IMR-90 (cell line): ENCODE measurements at regions not wholly inside any gene's neighbourhood (a gene's known extent, or its start where the extent isn't known, plus 50 kb on each side); places are given as distances from the start of the nearest gene placed in this dataset.

Experiments used
- ATAC-seq: fragments of 200-7000 bp; cut with Tn5 transposase; 2 replicates; pipeline ENCODE4 v1.9.1; 2020; ENCODE audit warnings: low read depth, mild to moderate bottlenecking, moderate library complexity
- BruUV-seq: library from RNA; stranded (reverse); fragments of 400-500 nt; replicated peaks from 2 replicates; lab custom pipeline; 2021; lab: Mats Ljungman, UMichigan
- CTCF ChIA-PET: fragments of 300-600 bp; formaldehyde crosslinking; extraction: SDS; loops from one replicate; lab custom pipeline; 2021; ENCODE audit warnings: antibody characterized with exemption; lab: Yijun Ruan, JAX
- POLR2A ChIA-PET: fragments of 300-600 bp; sonication (Branson Sonifier 250); formaldehyde crosslinking; loops from one replicate; lab custom pipeline; 2022; ENCODE audit warnings: antibody characterized with exemption; ENCODE audit not compliant: unreplicated experiment; lab: Charles Lee
- DNase-seq: peaks from one replicate; pipeline ENCODE4 v3.0.0; 2013
- H2AFZ ChIP-seq: replicated peaks from 2 replicates; pipeline ENCODE3; 2013; ENCODE audit warnings: low read length, mild to moderate bottlenecking; ENCODE audit not compliant: poor library complexity
- H2AK5ac ChIP-seq: 2 replicates; pipeline ENCODE4 v1.6.1; 2013; ENCODE audit warnings: low read depth, low read length, inconsistent platforms
- H2AK9ac ChIP-seq: replicated peaks from 2 replicates; pipeline ENCODE3; 2013; ENCODE audit warnings: mild to moderate bottlenecking, low read depth, low read length, moderate library complexity; ENCODE audit not compliant: poor library complexity
- H2BK120ac ChIP-seq: 2 replicates; pipeline ENCODE4 v1.6.1; 2013; ENCODE audit warnings: low read depth, low read length, inconsistent platforms
- H2BK15ac ChIP-seq: 3 replicates; pipeline ENCODE4 v1.6.1; 2013; ENCODE audit warnings: low read depth, low read length, inconsistent platforms
- H2BK20ac ChIP-seq: 2 replicates; pipeline ENCODE4 v1.6.1; 2013; ENCODE audit warnings: low read depth, mild to moderate bottlenecking, inconsistent platforms, low read length, moderate library complexity
- H2BK5ac ChIP-seq: 2 replicates; pipeline ENCODE4 v1.6.1; 2013; ENCODE audit warnings: mild to moderate bottlenecking, low read depth, low read length, inconsistent platforms; ENCODE audit not compliant: poor library complexity, severe bottlenecking
- H3K14ac ChIP-seq: replicated peaks from 2 replicates; pipeline ENCODE4 v1.6.1; 2013; ENCODE audit warnings: low read depth, low read length, inconsistent platforms
- H3K18ac ChIP-seq: 2 replicates; pipeline ENCODE4 v1.6.1; 2013; ENCODE audit warnings: low read depth, low read length, control low read depth
- H3K23ac ChIP-seq: 2 replicates; pipeline ENCODE4 v1.6.1; 2013; ENCODE audit warnings: low read depth, low read length, inconsistent platforms
- H3K27ac ChIP-seq: 2 replicates; pipeline ENCODE4 v1.5.1; 2013; ENCODE audit warnings: mild to moderate bottlenecking, control low read depth, low read length; ENCODE audit not compliant: insufficient read depth
- H3K27me3 ChIP-seq: 2 replicates; pipeline ENCODE4 v1.6.1; 2013; ENCODE audit warnings: low read length; ENCODE audit not compliant: control insufficient read depth, insufficient read depth
- H3K36me3 ChIP-seq: 2 replicates; pipeline ENCODE4 v1.6.1; 2013; ENCODE audit warnings: low read length, mixed read lengths; ENCODE audit not compliant: control insufficient read depth, insufficient read depth
- H3K4ac ChIP-seq: 2 replicates; pipeline ENCODE4 v1.6.1; 2013; ENCODE audit warnings: low read depth, low read length, inconsistent platforms
- H3K4me1 ChIP-seq: 2 replicates; pipeline ENCODE4 v1.6.1; 2013; ENCODE audit warnings: low read length, mixed read lengths; ENCODE audit not compliant: control insufficient read depth, insufficient read depth
- H3K4me2 ChIP-seq: 2 replicates; pipeline ENCODE4 v1.6.1; 2013; ENCODE audit warnings: low read depth, mild to moderate bottlenecking, control low read depth, low read length, moderate library complexity
- H3K4me3 ChIP-seq: 2 replicates; pipeline ENCODE4 v1.5.1; 2013; ENCODE audit warnings: low read depth, mild to moderate bottlenecking, control low read depth, low read length, moderate library complexity; ENCODE audit not compliant: insufficient read depth
- H3K56ac ChIP-seq: 2 replicates; pipeline ENCODE4 v1.6.1; 2013; ENCODE audit warnings: low read length, inconsistent platforms; ENCODE audit not compliant: insufficient read depth; ENCODE audit errors: extremely low read depth
- H3K79me1 ChIP-seq, 2 experiments: 2 replicates each; pipeline ENCODE4 v1.6.1; 2013; ENCODE audit warnings: low read length in 2 of 2, inconsistent platforms in 1 of 2, low read depth in 1 of 2
- H3K9ac ChIP-seq: 2 replicates; pipeline ENCODE4 v1.6.1; 2013; ENCODE audit warnings: low read depth, low read length, control low read depth
- H3K9me1 ChIP-seq: 2 replicates; pipeline ENCODE4 v1.6.1; 2013; ENCODE audit warnings: low read length, inconsistent platforms; ENCODE audit not compliant: insufficient read depth
- H3K9me3 ChIP-seq: 2 replicates; pipeline ENCODE4 v1.6.1; 2013; ENCODE audit warnings: low read length; ENCODE audit not compliant: control insufficient read depth, insufficient read depth
- H4K20me1 ChIP-seq: 2 replicates; pipeline ENCODE4 v1.6.1; 2013; ENCODE audit warnings: low read length, inconsistent platforms; ENCODE audit not compliant: insufficient read depth
- H4K5ac ChIP-seq: 2 replicates; pipeline ENCODE4 v1.6.1; 2013; ENCODE audit warnings: mild to moderate bottlenecking, low read depth, low read length, control low read depth
- H4K8ac ChIP-seq, 2 experiments: 2 replicates each; pipeline ENCODE4 v1.6.1; 2013; ENCODE audit warnings: low read depth in 2 of 2, low read length in 2 of 2, control low read depth in 1 of 2, inconsistent platforms in 1 of 2
- H4K91ac ChIP-seq: 2 replicates; pipeline ENCODE4 v1.6.1; 2013; ENCODE audit warnings: low read depth, low read length, inconsistent platforms; ENCODE audit not compliant: insufficient read depth
- BHLHE40 ChIP-seq: fragments of 150-350 bp; IDR thresholded peaks from 2 replicates; pipeline ENCODE4 v1.6.1; 2016; ENCODE audit warnings: mild to moderate bottlenecking, low read depth, low read length
- CEBPB ChIP-seq: IDR thresholded peaks from 2 replicates; pipeline ENCODE4 v1.6.1; 2012; ENCODE audit warnings: low read depth, low read length, improper control_type of control experiment
- CHD1 ChIP-seq: IDR thresholded peaks from 2 replicates; pipeline ENCODE4 v1.6.1; 2012; ENCODE audit warnings: low read depth, low read length, improper control_type of control experiment
- FOS ChIP-seq: fragments of 150-350 bp; IDR thresholded peaks from 2 replicates; pipeline ENCODE4 v1.6.1; 2016; ENCODE audit warnings: low read depth, low read length
- MAFK ChIP-seq: IDR thresholded peaks from 2 replicates; pipeline ENCODE4 v1.6.1; 2012; ENCODE audit warnings: low read depth, low read length, improper control_type of control experiment
- MXI1 ChIP-seq: IDR thresholded peaks from 2 replicates; pipeline ENCODE4 v1.6.1; 2012; ENCODE audit warnings: low read depth, mild to moderate bottlenecking, low read length, moderate library complexity, borderline replicate concordance
- NFE2L2 ChIP-seq: fragments of 150-350 bp; IDR thresholded peaks from 2 replicates; pipeline ENCODE4 v1.6.1; 2016; ENCODE audit warnings: low read depth, mild to moderate bottlenecking, low read length
- POLR2A ChIP-seq: IDR thresholded peaks from 2 replicates; pipeline ENCODE4 v1.6.1; 2012; ENCODE audit warnings: mild to moderate bottlenecking, low read depth, low read length
- RAD21 ChIP-seq: IDR thresholded peaks from 2 replicates; pipeline ENCODE4 v1.6.1; 2012; ENCODE audit warnings: low read length, improper control_type of control experiment
- RCOR1 ChIP-seq: IDR thresholded peaks from 2 replicates; pipeline ENCODE4 v1.6.1; 2012; ENCODE audit warnings: mild to moderate bottlenecking, low read length, improper control_type of control experiment; ENCODE audit not compliant: insufficient replicate concordance
- WGBS, 2 experiments: methylation state at CpG; one replicate each; pipeline versions ENCODE4 v1.1.5 to v1.1.7; 2013; ENCODE audit warnings: missing lambda C conversion rate in 2 of 2; ENCODE audit not compliant: insufficient read length in 1 of 2; ENCODE audit errors: extremely low coverage in 2 of 2; 5-methylcytosine and 5-hydroxymethylcytosine counted together
- dilution Hi-C: fragments of 300-500 bp; cut with HindIII; formaldehyde crosslinking; loops from one replicate; pipeline ENCODE4 v1.14.3; 2018; ENCODE audit warnings: low sequenced_read_pairs; ENCODE audit not compliant: unreplicated experiment
- in situ Hi-C: fragments of 300-500 bp; cut with MboI; formaldehyde crosslinking; loops from 3 replicates; pipeline ENCODE4 v1.14.3; 2019; ENCODE audit warnings: low sequenced_read_pairs, inconsistent platforms, mixed read lengths
- intact Hi-C: fragments of 100-400 bp; cut with micrococcal nuclease; formaldehyde crosslinking; loops from 2 replicates; pipeline ENCODE4 v1.10.0; 2022
- TF ChIP-seq, protein P1 (sequence below): fragments of 150-350 bp; IDR thresholded peaks from 2 replicates; pipeline ENCODE4 v1.6.1; 2016; ENCODE audit warnings: low read depth, mild to moderate bottlenecking, low read length, moderate library complexity, borderline replicate concordance
- TF ChIP-seq, protein P2 (sequence below): fragments of 150-350 bp; IDR thresholded peaks from 2 replicates; pipeline ENCODE4 v1.6.1; 2017; ENCODE audit warnings: mild to moderate bottlenecking, antibody characterized with exemption, low read length, low read depth

- H2BK5ac ChIP-seq, result no peak overlapping the region
- DNase-seq, result no peak
- H3K36me3 ChIP-seq, result no peaks in the 10 kb centered on the region
- no peaks in the 10 kb centered on the region for H3K4me1 ChIP-seq
- WGBS, 2 experiments, result no CpG with 5 or more reads among the region's 2 CpGs
- H3K79me1 ChIP-seq, result no peaks in the 10 kb centered on the region
- POLR2A ChIA-PET, result no interaction called here
- H4K20me1 ChIP-seq, result no peaks in the 10 kb centered on the region
- H3K4ac ChIP-seq, result no peak overlapping the region
- no peak overlapping the region for H3K56ac ChIP-seq
- no peak for ATAC-seq
- no peak overlapping the region for H3K23ac ChIP-seq
- H3K14ac ChIP-seq, result no peak overlapping the region
- H3K27ac ChIP-seq, result no peak overlapping the region
- no peak overlapping the region for H3K18ac ChIP-seq
- no peak overlapping the region for H4K91ac ChIP-seq
- no peaks in the 10 kb centered on the region; the same call in 1 of the 2 replicates for H3K9me3 ChIP-seq
- no peak overlapping the region for H2BK20ac ChIP-seq
- CTCF ChIA-PET, result no interaction called here
- no peak overlapping the region for H3K9ac ChIP-seq
- H3K9me1 ChIP-seq, result no peaks in the 10 kb centered on the region
- no peaks in the 10 kb centered on the region for H3K27me3 ChIP-seq
- no peak overlapping the region for H3K4me3 ChIP-seq
- BruUV-seq, result no TSS peak
- no peak overlapping the region for H2BK15ac ChIP-seq
- H2AK5ac ChIP-seq, result no peak overlapping the region
- H4K8ac ChIP-seq, result no peak overlapping the region
- no peak for TF ChIP-seq MXI1
- no peak for TF ChIP-seq FOS
- no peak for TF ChIP-seq CHD1
- no peak for TF ChIP-seq RAD21
- no peak for TF ChIP-seq CEBPB
- TF ChIP-seq BHLHE40, result no peak
- TF ChIP-seq, protein P1, sequence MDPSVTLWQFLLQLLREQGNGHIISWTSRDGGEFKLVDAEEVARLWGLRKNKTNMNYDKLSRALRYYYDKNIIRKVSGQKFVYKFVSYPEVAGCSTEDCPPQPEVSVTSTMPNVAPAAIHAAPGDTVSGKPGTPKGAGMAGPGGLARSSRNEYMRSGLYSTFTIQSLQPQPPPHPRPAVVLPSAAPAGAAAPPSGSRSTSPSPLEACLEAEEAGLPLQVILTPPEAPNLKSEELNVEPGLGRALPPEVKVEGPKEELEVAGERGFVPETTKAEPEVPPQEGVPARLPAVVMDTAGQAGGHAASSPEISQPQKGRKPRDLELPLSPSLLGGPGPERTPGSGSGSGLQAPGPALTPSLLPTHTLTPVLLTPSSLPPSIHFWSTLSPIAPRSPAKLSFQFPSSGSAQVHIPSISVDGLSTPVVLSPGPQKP, result no peak
- TF ChIP-seq NFE2L2, result no peak
- no peak for TF ChIP-seq POLR2A
- TF ChIP-seq, protein P2, sequence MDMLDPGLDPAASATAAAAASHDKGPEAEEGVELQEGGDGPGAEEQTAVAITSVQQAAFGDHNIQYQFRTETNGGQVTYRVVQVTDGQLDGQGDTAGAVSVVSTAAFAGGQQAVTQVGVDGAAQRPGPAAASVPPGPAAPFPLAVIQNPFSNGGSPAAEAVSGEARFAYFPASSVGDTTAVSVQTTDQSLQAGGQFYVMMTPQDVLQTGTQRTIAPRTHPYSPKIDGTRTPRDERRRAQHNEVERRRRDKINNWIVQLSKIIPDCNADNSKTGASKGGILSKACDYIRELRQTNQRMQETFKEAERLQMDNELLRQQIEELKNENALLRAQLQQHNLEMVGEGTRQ, result no peak
- no peak for TF ChIP-seq RCOR1
- no peak for TF ChIP-seq MAFK
- no peak overlapping the region for H4K5ac ChIP-seq
- H2BK120ac ChIP-seq, result no peak overlapping the region
- H2AK9ac ChIP-seq, result no peak overlapping the region
- dilution Hi-C loops (no loop called here), in situ Hi-C loops (no loop called here), intact Hi-C loops (no loop called here)
- no peak overlapping the region for H3K4me2 ChIP-seq
- H2AFZ ChIP-seq, result no peak overlapping the region
Observed at GRCh38 chr5:43926923-43927322, 323.9 kb downstream of the NNT start.
